C4-2B (cell line): ENCODE measurements at regions not wholly inside any gene's neighbourhood (a gene's known extent, or its start where the extent isn't known, plus 50 kb on each side); places are given as distances from the start of the nearest gene placed in this dataset.

Experiments
- CTCF ChIP-seq: fragments of 450-650 bp; conservative IDR thresholded peaks from 2 replicates; pipeline ENCODE4 v1.5.1; 2017; ENCODE audit warnings: mild to moderate bottlenecking
- ZFX ChIP-seq: fragments of 450-650 bp; IDR thresholded peaks from 2 replicates; pipeline ENCODE4 v1.6.1; 2017

GRCh38 chr11:114811971-114812370 is 133.6 kb downstream of the NXPE2 start:
- no peak for TF ChIP-seq CTCF
- no peak for TF ChIP-seq ZFX
